Erythroblast (primary cell): ENCODE measurements at regions not wholly inside any gene's neighbourhood (a gene's known extent, or its start where the extent isn't known, plus 50 kb on each side); places are given as distances from the start of the nearest gene placed in this dataset.

ENCODE experiments used
- GATA1 ChIP-seq: IDR thresholded peaks from 2 replicates; pipeline ENCODE4 v1.6.1; 2011; ENCODE audit warnings: low read depth, mild to moderate bottlenecking, control low read depth, low read length, moderate library complexity
- POLR2A ChIP-seq: IDR thresholded peaks from 2 replicates; pipeline ENCODE4 v1.6.1; 2011; ENCODE audit warnings: mild to moderate bottlenecking, low read length

DNA sequence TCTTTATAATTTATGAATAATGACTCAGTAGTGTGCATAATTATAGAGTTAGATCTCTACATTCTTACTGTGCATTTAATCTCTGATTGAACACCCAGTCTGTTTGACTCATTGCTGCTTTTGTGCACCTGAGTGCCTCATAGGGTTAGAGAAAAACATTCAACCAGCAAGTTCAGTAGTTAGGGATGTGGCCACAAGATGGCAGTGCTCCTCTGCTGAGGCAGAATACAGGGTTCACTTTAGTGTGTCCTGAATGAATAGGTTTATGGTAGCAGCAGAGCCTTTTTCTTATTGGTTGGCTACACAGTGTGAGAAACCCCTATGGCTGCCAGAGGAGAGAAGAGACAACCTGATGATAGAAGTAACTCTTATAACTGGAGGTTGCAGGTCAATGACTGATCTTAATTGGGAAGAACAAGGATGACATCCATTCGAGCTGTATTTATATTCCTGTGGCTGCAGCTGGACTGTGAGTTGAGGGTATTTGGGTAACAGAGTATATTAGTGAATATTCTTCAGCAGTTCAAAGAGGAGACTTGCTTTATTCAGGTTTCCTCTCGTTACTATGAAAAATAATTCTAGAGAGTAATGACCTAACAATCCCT is 194.9 kb upstream of the OR4E1 start:
- TF ChIP-seq POLR2A: no peak
- no peak for TF ChIP-seq GATA1
